RWPE1 (cell line): ENCODE measurements at regions not wholly inside any gene's neighbourhood (a gene's known extent, or its start where the extent isn't known, plus 50 kb on each side); places are given as distances from the start of the nearest gene placed in this dataset.

Source experiments
- CTCF ChIA-PET: fragments of 350-600 bp; sonication (Branson Sonifier 250); formaldehyde crosslinking; extraction: SDS; loops from one replicate; lab custom pipeline; 2021; lab: Yijun Ruan, JAX
- POLR2A ChIA-PET: fragments of 400-600 bp; formaldehyde crosslinking; extraction: SDS; loops from one replicate; lab custom pipeline; 2020; ENCODE audit warnings: antibody characterized with exemption; ENCODE audit not compliant: low non-redundant PET; lab: Yijun Ruan, JAX
- DNase-seq: peaks from one replicate; pipeline ENCODE4 v3.0.0; 2012; ENCODE audit warnings: low spot score
- H3K27ac ChIP-seq: fragments of 450-650 bp; 2 replicates; pipeline ENCODE4 v1.5.1; 2017
- TF ChIP-seq, protein P1 (sequence below): fragments of 450-650 bp; conservative IDR thresholded peaks from 2 replicates; pipeline ENCODE4 v1.5.1; 2017; ENCODE audit warnings: low read depth, mild to moderate bottlenecking

DNA sequence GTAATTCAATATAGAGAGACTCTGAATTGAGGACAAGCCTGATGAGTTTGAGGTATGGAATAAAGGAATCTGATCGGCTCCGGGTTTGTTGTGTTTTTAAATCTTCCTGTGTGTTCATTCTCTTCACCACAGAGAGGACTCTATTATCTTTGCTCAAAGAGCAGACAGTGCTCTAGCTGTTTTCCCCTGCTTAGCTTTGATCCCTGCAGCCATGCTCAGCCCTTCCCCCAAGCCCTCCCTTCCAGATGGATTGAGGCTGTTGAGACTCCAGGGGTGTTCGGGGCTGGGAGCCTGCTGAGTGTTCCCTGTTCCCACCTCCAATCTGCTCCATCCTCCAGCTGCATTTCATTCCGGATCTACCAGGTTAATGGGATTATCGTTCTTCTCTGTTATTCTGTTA lies 74.2 kb upstream of the CXADR start:
- TF ChIP-seq, protein P1, sequence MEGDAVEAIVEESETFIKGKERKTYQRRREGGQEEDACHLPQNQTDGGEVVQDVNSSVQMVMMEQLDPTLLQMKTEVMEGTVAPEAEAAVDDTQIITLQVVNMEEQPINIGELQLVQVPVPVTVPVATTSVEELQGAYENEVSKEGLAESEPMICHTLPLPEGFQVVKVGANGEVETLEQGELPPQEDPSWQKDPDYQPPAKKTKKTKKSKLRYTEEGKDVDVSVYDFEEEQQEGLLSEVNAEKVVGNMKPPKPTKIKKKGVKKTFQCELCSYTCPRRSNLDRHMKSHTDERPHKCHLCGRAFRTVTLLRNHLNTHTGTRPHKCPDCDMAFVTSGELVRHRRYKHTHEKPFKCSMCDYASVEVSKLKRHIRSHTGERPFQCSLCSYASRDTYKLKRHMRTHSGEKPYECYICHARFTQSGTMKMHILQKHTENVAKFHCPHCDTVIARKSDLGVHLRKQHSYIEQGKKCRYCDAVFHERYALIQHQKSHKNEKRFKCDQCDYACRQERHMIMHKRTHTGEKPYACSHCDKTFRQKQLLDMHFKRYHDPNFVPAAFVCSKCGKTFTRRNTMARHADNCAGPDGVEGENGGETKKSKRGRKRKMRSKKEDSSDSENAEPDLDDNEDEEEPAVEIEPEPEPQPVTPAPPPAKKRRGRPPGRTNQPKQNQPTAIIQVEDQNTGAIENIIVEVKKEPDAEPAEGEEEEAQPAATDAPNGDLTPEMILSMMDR = no peak
- DNase-seq = no peak
- CTCF ChIA-PET = no interaction called here
- POLR2A ChIA-PET = no interaction called here
- no peak overlapping the region for H3K27ac ChIP-seq

- no peak for DNase-seq
- ChIA-PET CTCF (interaction anchor here (0.7 kb wide), 1 partner anchor 13 kb away, joined by 3 read pairs; no protein-coding TSS in a partner anchor), POLR2A (no interaction called here)
- TF ChIP-seq, protein P1 = no peak
- no peak overlapping the region for H3K27ac ChIP-seq
Observed at GRCh38 chr21:17440969-17441368, 71.9 kb upstream of the CXADR start.

GRCh38 chr21:17441370-17441769 lies 71.5 kb upstream of the CXADR start:
- ChIA-PET POLR2A (no interaction called here), CTCF (interaction anchor here (0.7 kb wide), 1 partner anchor 13 kb away, joined by 3 read pairs; no protein-coding TSS in a partner anchor)
- no peak overlapping the region for H3K27ac ChIP-seq
- no peak for DNase-seq
- TF ChIP-seq, protein P1 = no peak

GRCh38 chr21:17442165-17442564 lies 70.7 kb upstream of the CXADR start:
- TF ChIP-seq, protein P1 = no peak
- POLR2A ChIA-PET = no interaction called here
- DNase-seq = no peak
- CTCF ChIA-PET = no interaction called here
- H3K27ac ChIP-seq = no peak overlapping the region

DNA sequence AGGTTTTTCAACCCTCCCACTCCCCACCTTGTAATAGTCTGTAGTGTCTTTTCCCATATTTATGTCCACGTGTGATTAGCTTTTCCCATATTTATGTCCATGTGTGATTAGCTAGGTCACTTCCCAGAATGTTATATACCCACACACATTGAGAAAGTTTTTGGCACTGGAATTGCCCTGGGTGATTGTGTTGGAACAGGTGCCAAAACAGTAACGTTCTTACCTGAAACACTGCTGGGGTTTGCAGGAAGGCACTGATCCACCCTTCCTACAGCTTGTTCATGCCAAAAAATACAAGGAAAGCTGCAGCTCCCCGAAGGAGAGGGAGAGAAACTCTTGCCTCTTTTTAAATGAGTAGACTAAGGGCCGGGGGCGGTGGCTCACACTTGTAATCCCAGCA lies 68.0 kb upstream of the CXADR start:
- no peak for DNase-seq
- CTCF ChIA-PET = no interaction called here
- peak overlapping the region; percentile 42; the same call in 1 of the 2 replicates for H3K27ac ChIP-seq
- TF ChIP-seq, protein P1 = no peak
- POLR2A ChIA-PET = interaction anchor here (0.6 kb wide), 1 partner anchor 79 kb away, joined by 6 read pairs; no protein-coding TSS in a partner anchor

- no peak for DNase-seq
- peak overlapping the region; percentile 47; the same call in 1 of the 2 replicates for H3K27ac ChIP-seq
- TF ChIP-seq, protein P1 = no peak
- ChIA-PET CTCF (interaction anchor here (0.8 kb wide), 1 partner anchor 65 kb away, joined by 3 read pairs; no protein-coding TSS in a partner anchor), POLR2A (no interaction called here)
Observed at GRCh38 chr21:17446737-17447136, 66.1 kb upstream of the CXADR start.
